Hippocampal formation (tissue), 2 donors: ENCODE measurements at regions not wholly inside any gene's neighbourhood (a gene's known extent, or its start where the extent isn't known, plus 50 kb on each side); places are given as distances from the start of the nearest gene placed in this dataset.
"Not testable (repeated sequence)": the region's sequence is repeated elsewhere in the genome, so short reads cannot be mapped to it uniquely, and the experiment has no call there.

Experiments used
- DNase-seq, 2 donors: peaks; one replicate each; lab custom pipeline; 2025; lab: John Stamatoyannopoulos, UW

GRCh38 chr9:1115370-1115769 is 65.2 kb downstream of the DMRT2 start:
- DNase-seq: no peak

DNA sequence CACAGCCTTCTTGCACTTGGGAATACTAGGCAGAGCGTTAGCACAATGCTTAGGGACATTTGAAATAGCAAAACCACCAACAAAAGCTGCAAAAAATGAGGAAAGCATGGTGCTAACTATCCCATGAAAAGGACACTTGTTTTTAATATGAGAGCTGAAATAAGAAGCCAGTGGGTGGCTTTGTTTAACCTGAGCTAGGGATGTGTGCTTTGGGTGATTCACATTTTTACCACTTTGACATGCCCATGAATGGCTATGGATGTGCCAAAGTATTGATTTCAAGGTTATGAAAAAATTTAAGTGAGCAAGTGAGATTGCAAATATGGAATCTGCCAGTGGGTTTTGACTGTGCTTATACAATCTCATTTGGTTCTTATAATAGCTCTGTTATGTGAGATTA is 67.3 kb downstream of the DMRT2 start:
- no peak for DNase-seq

- no peak for DNase-seq
These were observed 70.5 kb downstream of the DMRT2 start for GRCh38 chr9:1120500-1121165.

- DNase-seq: no peak
These were observed 75.6 kb downstream of the DMRT2 start for GRCh38 chr9:1125741-1126140.

GRCh38 chr9:1128046-1128445 is 77.9 kb downstream of the DMRT2 start:
- no peak for DNase-seq

- no peak for DNase-seq
These were observed 79.2 kb downstream of the DMRT2 start for GRCh38 chr9:1129382-1129781.

GRCh38 chr9:1140057-1140456 is 89.9 kb downstream of the DMRT2 start:
- no peak for DNase-seq

DNA sequence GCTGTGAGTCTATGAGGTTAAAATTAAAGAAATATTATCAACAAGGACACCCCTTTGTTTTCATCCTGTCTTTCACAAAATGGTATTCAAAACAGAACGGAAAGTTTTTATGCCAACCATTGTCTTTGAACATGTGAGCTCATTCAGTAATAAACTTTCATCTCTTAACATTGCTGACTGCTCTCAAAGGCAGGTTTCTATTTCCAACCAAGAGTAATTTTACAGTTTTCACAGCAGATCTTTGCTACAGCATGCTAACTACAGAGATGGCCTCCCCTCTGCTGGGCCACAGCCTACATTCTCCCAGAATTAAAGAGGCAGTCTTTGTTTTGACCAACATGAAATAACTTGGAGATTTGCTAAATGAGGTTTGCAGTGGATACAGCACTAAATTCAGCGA is 101.5 kb downstream of the DMRT2 start:
- no peak for DNase-seq

DNA sequence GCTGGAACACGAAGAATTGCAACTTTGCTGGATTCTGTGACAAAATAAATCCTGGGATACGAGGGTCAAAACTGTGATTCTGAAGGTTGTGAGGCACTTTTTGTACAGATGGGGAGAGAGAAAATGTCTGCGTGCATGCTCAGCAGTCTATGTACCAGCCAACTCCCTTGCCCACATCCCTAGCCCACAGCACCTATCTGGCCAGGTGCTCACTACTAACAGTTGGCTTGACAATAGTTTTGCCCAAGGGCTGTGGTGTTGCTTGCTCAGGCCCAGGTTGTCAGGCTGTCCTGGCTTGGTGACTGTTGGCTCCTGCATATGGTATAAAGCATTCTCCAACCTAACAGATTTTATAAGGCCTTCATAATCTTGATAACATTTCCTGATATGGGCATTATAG is 102.0 kb downstream of the DMRT2 start:
- DNase-seq: no peak

- no peak for DNase-seq
These were observed 104.6 kb downstream of the DMRT2 start for GRCh38 chr9:1154739-1155138.

DNA sequence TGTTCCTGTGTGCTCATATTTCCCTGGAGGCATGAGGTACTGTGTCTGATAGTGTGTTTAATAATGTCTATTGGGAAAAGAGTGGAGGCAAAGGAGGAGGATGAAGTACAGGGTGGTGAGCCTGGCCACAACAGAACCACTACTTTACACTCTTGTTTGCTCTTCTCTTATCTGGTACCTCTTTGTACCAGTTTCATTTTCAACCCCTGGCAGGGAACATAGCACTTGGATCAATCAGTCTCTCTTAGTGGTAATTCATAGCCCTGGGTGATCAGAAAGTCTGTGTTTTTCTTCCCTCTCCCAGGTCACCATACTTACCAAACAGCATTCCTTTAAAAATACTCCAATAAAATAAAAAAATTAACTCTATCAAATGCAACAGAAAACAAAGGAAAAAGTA is 105.4 kb downstream of the DMRT2 start:
- no peak for DNase-seq

DNA sequence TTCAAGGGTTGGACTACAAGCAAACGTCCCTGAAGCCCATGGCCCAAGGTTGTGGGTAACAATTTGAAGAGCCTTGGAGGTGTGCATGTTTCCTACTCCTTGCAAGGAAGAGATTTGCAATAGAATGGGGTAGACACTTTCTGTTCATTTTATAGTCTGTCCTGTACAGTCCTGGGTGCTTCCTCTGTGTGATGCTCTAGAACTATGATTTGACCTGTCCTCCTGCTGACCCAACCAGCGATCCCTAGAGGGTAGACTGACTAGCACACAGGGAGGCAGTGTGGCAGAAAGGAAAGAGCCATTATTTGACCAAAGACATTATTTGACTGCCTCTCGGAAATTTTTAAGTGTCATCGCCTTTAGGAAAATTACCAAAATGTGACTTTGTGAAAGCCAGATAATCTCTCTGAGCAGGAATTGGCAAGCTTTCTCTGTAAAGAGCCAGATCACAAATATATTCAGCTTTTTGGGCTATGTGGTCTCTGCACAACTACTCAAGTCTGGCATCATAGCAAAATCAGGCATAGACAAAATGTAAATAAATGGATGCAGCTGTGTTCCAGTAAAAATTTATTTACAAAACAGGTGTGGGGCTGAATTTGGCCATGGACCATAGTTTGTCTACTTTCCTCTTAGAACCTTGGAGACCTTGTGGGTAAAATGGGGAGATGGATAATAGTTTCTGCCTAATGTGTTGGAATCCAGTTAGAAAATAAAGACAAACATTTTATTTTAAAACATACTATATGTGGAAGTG is 106.8 kb downstream of the DMRT2 start:
- DNase-seq: no peak

DNA sequence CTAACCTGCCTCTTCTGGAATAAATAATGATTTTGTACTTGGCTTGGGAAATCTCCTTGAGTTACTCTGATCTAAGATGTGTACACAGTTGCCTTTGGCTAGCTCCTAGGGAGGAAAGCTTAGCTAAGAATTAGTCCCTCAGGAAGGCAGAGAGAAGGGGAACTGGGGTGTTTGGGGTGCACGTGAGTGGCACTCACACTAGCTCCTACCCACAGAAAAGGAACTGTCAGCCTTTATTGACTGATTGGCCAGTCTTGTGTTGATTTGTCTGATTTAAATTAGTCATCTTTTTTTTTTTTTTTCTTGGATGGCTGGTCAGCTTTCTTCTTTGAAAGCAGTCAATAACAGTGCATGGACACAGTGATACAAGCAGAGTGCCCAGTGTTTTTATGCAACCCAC is 107.7 kb downstream of the DMRT2 start:
- DNase-seq: no peak

DNA sequence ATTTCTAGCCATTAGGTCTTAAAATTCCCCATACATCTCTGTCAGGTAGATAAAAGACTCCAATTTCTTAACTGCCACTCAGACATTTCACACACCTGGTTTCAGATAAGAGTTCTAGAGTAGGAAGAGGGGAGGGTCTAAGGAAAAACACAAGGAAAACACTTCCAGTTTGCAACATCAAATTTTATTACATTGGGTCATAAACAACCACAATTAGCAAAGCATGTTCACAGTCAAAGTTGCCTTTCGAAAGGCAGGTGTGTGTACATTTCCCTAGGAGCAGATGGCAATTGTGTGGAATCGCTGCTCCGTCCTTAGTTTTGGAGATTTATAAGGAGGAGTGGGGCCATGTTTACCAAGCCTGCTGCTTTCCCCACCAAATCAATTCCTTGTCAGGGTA is 120.8 kb downstream of the DMRT2 start:
- DNase-seq: no peak

GRCh38 chr9:1171546-1171945 is 121.4 kb downstream of the DMRT2 start:
- no peak for DNase-seq

- no peak for DNase-seq
These were observed 123.1 kb downstream of the DMRT2 start for GRCh38 chr9:1173211-1173610.

- no peak for DNase-seq
These were observed 123.8 kb downstream of the DMRT2 start for GRCh38 chr9:1173993-1174392.

DNA sequence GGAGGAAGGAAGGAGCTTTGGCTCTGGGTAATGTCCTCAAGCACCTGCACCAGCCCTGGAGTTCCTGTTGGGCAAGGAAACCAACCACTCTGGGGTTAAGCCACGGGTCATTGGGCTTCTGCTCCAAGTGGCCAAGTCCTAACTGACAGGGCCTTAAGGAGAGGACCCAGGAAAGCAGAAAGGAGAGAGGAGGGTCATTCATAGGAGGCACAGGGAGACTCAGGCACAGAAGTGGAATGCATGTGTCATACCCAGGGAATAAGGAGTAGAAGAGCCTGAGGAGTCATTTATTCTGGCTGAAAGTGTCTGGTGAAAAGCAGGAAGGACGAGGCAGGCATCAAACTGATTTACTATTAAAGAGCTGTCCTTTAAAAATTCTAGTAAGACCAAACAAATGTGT is 129.2 kb downstream of the DMRT2 start:
- DNase-seq: no peak

DNA sequence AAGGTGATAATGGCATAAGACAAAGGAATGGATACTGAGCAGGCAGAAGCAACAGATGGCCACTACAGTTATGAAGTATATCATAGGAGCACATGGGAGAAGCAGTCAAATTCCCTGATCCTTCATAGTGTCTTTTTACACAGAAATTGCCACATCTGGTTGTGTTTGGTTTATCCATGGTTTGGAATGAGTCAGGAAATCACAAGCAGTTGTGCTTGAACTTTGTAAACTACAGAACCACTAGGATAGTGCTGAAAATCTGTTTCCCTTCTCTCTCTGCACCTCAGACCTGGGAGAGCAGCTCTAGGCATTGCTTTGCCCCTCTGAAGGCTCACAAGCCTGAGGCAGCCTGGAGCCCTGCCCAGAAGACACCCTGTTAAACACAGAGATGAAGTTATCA is 134.0 kb downstream of the DMRT2 start:
- DNase-seq: no peak

DNA sequence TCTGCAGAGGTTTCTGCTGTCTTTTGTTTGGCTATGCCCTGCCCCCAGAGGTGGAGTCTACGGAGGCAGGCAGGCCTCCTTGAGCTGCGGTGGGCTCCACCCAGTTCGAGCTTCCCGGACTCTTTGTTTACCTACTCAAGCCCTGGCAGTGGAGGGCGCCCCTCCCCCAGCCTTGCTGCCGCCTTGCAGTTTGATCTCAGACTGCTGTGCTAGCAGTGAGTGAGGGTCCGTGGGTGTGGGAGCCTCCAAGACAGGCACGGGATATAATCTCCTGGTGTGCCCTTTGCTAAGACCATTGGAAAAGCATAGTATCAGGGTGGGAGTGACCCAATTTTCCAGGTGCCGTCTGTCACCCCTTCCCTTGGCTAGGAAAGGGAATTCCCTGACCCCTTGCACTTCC is 137.0 kb downstream of the DMRT2 start:
- DNase-seq: not testable (repeated sequence)

DNA sequence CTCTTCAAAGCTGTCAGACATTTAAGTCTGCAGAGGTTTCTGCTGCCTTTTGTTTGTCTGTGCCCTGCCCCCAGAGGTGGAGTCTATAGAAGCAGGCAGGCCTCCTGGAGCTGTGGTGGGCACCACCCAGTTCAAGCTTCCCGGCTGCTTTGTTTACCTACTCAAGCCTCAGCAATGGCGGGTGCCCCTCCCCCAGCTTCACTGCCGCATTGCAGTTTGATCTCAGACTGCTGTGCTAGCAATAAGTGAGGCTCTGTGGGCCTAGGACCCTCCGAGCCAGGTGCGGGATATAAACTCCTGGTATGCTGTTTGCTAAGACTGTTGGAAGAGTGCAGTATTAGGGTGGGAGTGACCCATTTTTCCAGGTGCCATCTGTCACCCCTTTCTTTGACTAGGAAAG is 145.5 kb downstream of the DMRT2 start:
- not testable (repeated sequence) for DNase-seq

DNA sequence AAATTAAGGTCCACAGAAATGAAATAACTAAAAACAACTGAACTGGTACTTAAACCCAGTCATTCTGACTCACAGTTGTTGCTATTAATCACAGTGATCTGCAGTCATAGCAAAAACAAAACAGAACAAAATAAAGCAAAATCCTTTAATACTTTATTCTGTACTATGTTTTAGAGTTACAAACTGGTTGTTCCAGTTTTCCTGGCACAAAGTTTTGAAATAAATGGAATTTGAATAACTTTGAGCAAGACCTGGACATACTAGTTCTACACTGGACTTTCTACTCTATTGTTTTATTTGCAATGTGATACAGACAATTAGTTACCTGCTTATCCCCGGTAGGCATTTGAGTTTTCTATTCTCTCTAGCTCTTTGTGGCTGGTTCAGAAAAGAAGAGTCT is 147.9 kb downstream of the DMRT2 start:
- DNase-seq: no peak

GRCh38 chr9:1200847-1201251 is 150.7 kb downstream of the DMRT2 start:
- no peak for DNase-seq

GRCh38 chr9:1201262-1201661 is 151.1 kb downstream of the DMRT2 start:
- no peak for DNase-seq
